RWPE1 (cell line): ENCODE measurements at regions not wholly inside any gene's neighbourhood (a gene's known extent, or its start where the extent isn't known, plus 50 kb on each side); places are given as distances from the start of the nearest gene placed in this dataset.

Experiments used
- CTCF ChIA-PET: fragments of 350-600 bp; sonication (Branson Sonifier 250); formaldehyde crosslinking; extraction: SDS; loops from one replicate; lab custom pipeline; 2021; lab: Yijun Ruan, JAX
- POLR2A ChIA-PET: fragments of 400-600 bp; formaldehyde crosslinking; extraction: SDS; loops from one replicate; lab custom pipeline; 2020; ENCODE audit warnings: antibody characterized with exemption; ENCODE audit not compliant: low non-redundant PET; lab: Yijun Ruan, JAX
- DNase-seq: peaks from one replicate; pipeline ENCODE4 v3.0.0; 2012; ENCODE audit warnings: low spot score
- H3K27ac ChIP-seq: fragments of 450-650 bp; 2 replicates; pipeline ENCODE4 v1.5.1; 2017
- TF ChIP-seq, protein P1 (sequence below): fragments of 450-650 bp; conservative IDR thresholded peaks from 2 replicates; pipeline ENCODE4 v1.5.1; 2017; ENCODE audit warnings: low read depth, mild to moderate bottlenecking

DNA sequence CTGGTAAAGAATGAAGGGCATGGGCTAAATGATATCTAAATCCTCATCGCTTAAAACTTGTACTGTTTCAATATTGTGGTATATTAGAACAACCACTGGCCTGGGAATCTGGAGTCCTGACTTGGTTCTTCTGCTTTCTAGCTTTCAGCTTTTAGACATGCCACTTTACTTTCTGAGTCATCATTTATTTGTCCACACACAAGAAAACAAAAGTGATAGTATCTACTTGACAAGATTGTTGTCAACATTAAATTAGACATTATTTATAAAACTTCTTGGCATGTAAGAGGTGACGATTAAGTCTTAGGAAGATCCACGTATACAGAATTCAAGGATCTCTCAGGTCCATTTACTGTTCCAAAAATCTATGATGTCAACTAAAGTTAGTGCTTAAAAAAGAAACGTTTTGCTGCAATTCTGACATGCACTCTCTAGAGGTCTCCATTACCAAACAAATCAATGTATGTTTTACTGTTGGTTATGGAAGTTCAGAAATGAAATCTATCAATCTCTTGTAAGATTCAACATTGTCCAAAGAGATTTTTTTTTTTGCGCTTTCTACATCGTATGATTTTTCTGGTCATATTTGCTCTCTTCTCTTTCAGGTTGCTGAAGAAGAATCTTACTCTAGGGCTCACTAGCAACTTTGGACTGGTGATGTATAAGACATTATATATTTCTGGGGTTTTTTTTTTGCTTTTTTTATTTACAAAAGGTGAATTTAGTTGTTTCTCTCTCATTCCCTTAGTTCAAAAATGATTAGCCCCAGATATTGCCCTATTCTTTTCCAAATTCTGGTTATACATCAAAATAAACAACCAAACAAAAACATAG lies 53.6 kb upstream of the DYNC1I1 start:
- ChIA-PET CTCF (interaction anchor here (0.7 to 1.1 kb wide), 2 partner anchors 139 to 153 kb away, joined by 3 read pairs; no protein-coding TSS in a partner anchor), POLR2A (no interaction called here)
- DNase-seq = peak; percentile 13

DNA sequence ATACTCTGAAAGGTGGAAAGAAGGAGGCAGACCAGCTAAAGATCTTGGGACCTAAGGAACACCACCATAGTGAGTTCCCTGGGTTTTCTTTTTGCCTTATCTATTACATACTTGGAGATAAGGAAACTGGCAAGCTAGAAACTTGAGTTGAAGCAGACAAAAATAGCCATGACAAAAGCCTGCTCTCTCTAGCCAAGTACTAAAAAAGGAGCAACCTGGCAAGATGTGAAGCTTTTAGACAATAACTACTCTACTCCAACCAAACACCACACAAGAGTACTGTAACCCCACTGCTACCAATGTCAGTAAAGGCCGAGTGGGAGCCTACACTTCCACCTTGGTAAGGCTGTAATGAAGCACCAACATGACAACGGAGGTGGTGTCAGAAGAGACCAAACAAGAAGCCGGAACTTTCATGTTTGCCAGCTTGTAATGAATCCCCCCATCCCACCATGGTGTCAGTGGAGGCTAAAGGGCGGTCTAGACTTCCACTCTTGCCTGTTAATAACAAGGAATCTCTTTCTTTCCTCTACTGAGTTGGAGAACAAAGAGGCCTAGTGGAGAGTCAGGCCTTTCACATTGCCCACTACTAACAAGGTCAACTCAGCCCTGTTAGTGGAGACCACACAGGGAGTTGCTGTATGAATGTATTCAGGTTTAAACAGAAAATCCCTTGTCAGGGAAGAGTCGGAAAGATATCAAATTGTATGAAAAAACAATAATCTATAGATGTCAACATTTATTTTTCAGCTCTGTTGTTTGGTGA lies 55.8 kb upstream of the DYNC1I1 start:
- DNase-seq = no peak
- ChIA-PET CTCF (interaction anchor here (0.6 to 1.0 kb wide), 2 partner anchors 28 to 827 kb away, joined by 3 read pairs; no protein-coding TSS in a partner anchor), POLR2A (no interaction called here)
- TF ChIP-seq, protein P1, sequence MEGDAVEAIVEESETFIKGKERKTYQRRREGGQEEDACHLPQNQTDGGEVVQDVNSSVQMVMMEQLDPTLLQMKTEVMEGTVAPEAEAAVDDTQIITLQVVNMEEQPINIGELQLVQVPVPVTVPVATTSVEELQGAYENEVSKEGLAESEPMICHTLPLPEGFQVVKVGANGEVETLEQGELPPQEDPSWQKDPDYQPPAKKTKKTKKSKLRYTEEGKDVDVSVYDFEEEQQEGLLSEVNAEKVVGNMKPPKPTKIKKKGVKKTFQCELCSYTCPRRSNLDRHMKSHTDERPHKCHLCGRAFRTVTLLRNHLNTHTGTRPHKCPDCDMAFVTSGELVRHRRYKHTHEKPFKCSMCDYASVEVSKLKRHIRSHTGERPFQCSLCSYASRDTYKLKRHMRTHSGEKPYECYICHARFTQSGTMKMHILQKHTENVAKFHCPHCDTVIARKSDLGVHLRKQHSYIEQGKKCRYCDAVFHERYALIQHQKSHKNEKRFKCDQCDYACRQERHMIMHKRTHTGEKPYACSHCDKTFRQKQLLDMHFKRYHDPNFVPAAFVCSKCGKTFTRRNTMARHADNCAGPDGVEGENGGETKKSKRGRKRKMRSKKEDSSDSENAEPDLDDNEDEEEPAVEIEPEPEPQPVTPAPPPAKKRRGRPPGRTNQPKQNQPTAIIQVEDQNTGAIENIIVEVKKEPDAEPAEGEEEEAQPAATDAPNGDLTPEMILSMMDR = no peak
- H3K27ac ChIP-seq = no peak overlapping the region

More for the DNA sequence above, 53.6 kb upstream of the DYNC1I1 start:
- TF ChIP-seq, protein P1 = peak; percentile 56
- no peak overlapping the region for H3K27ac ChIP-seq

DNA sequence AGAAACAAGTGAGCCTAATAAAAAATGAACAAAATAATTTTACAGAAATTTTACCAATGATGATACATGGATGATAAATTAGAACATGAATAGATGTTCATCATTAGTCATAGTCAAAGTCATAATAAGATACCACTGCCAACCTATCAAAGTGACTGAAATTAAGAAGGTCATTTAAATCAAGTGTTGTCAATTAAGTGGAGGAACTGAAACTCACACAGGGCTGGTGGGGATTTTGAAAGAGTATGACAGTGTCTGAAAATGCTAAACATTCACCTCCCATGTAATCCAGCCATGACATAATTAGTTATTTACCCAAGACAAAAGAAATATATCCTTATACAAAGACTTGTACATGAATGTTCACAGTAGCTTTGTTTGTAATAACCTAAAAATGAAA lies 57.1 kb upstream of the DYNC1I1 start:
- no peak overlapping the region for H3K27ac ChIP-seq
- ChIA-PET CTCF (no interaction called here), POLR2A (no interaction called here)
- TF ChIP-seq, protein P1 = no peak
- no peak for DNase-seq

DNA sequence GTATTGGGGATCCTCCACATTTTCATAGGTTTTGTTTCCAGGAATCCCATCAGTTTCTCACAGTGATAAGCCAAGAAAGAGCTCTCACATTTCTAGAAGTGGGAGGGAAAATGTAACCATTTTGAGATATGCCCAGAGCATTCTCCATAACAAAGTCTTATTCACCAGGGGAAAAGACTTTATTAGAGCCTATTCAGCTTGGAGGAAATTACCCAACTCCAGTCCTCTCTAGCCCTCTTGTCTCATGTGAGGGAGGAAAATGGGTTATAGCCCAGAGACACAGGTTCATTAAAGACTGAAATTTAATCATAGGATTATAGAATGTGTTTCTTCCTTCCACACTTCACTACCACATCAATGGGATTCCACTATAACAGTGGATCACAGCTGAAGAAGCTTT lies 61.6 kb upstream of the DYNC1I1 start:
- TF ChIP-seq, protein P1 = no peak
- no peak overlapping the region for H3K27ac ChIP-seq
- ChIA-PET CTCF (interaction anchor here (0.6 kb wide), 1 partner anchor 36 kb away, joined by 3 read pairs; no protein-coding TSS in a partner anchor), POLR2A (no interaction called here)
- DNase-seq = no peak

DNA sequence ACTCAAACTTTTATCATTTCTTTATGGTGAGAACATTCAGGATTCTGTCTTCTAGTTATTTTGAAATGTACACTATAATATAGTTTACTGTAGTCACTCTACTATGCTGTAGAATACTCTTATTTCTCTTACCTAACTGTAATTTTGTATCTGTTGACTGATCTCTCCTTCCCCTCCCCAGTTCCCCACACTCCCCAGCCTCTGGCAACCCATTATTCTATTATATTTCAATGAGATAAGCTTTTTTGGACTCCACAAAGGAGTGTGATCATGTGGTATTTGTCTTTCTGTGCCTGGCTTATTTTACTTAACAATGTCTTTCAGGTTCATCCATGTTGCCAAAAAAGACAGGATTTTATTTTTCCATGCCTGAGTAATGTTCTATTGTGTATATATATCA lies 71.4 kb upstream of the DYNC1I1 start:
- no peak overlapping the region for H3K27ac ChIP-seq
- POLR2A ChIA-PET = no interaction called here
- no peak for DNase-seq
- TF ChIP-seq, protein P1 = no peak
- CTCF ChIA-PET = no interaction called here

DNA sequence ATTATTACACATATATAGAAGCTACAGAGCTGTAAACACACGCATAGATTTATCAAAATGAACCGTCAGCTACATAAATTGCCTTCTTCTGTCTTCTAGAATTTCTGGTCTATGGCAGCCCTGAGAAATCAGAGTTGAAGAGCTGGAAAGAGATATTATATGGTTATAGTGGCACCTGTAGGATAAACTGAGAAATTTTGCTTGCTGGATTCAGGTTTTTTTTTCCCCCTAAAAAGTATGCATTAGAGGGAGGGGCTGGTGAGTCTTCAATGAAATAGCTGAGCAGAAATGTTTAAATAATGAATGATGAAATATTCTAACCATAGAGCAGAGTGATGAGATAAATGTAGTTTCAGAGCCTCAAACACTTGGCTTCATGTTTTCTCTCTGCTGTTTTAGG lies 78.0 kb upstream of the DYNC1I1 start:
- TF ChIP-seq, protein P1 = no peak
- H3K27ac ChIP-seq = no peak overlapping the region
- POLR2A ChIA-PET = no interaction called here
- DNase-seq = no peak
- CTCF ChIA-PET = interaction anchor here (0.6 to 0.8 kb wide), 3 partner anchors 16 to 183 kb away, joined by 3 to 4 read pairs (median 3); no protein-coding TSS in a partner anchor
